ENCODE measurements at regions not wholly inside any gene's neighbourhood (a gene's known extent, or its start where the extent isn't known, plus 50 kb on each side); places are given as distances from the start of the nearest gene placed in this dataset.

DNA sequence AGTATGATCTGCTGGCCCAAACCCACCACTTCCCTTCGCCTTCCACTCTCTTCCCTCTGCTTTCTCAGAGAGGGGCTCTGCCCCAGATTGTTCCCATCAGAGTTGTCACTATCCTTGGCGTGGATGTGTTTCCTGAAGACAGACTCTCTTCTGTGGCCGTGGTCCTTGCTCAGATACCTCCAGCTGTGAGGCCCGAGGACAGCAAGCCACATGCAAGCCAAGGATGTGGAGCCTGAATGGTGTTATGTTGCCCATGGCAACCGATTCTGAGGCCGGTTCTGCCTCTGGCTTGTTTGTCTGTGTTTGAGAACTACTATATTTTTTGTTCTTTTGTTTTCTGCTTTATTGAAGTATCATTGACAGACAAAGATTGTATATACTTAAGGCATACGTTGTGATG is 247.4 kb upstream of the PODXL start:
- TF ChIP-seq, protein P1, sequence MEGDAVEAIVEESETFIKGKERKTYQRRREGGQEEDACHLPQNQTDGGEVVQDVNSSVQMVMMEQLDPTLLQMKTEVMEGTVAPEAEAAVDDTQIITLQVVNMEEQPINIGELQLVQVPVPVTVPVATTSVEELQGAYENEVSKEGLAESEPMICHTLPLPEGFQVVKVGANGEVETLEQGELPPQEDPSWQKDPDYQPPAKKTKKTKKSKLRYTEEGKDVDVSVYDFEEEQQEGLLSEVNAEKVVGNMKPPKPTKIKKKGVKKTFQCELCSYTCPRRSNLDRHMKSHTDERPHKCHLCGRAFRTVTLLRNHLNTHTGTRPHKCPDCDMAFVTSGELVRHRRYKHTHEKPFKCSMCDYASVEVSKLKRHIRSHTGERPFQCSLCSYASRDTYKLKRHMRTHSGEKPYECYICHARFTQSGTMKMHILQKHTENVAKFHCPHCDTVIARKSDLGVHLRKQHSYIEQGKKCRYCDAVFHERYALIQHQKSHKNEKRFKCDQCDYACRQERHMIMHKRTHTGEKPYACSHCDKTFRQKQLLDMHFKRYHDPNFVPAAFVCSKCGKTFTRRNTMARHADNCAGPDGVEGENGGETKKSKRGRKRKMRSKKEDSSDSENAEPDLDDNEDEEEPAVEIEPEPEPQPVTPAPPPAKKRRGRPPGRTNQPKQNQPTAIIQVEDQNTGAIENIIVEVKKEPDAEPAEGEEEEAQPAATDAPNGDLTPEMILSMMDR (IDR thresholded peaks at IDR 0.05; ENCODE audit: insufficient read depth, low read length) = no peak
- no peak for TF ChIP-seq SPI1 (IDR thresholded peaks at IDR 0.05; ENCODE audit: borderline replicate concordance, low read depth)
- no peak for TF ChIP-seq GABPA (IDR thresholded peaks at IDR 0.05; ENCODE audit: low read depth)
- TF ChIP-seq, protein P2, sequence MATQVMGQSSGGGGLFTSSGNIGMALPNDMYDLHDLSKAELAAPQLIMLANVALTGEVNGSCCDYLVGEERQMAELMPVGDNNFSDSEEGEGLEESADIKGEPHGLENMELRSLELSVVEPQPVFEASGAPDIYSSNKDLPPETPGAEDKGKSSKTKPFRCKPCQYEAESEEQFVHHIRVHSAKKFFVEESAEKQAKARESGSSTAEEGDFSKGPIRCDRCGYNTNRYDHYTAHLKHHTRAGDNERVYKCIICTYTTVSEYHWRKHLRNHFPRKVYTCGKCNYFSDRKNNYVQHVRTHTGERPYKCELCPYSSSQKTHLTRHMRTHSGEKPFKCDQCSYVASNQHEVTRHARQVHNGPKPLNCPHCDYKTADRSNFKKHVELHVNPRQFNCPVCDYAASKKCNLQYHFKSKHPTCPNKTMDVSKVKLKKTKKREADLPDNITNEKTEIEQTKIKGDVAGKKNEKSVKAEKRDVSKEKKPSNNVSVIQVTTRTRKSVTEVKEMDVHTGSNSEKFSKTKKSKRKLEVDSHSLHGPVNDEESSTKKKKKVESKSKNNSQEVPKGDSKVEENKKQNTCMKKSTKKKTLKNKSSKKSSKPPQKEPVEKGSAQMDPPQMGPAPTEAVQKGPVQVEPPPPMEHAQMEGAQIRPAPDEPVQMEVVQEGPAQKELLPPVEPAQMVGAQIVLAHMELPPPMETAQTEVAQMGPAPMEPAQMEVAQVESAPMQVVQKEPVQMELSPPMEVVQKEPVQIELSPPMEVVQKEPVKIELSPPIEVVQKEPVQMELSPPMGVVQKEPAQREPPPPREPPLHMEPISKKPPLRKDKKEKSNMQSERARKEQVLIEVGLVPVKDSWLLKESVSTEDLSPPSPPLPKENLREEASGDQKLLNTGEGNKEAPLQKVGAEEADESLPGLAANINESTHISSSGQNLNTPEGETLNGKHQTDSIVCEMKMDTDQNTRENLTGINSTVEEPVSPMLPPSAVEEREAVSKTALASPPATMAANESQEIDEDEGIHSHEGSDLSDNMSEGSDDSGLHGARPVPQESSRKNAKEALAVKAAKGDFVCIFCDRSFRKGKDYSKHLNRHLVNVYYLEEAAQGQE (IDR thresholded peaks at IDR 0.05; ENCODE audit: insufficient replicate concordance, low read depth) = no peak
- no peak for TF ChIP-seq POLR2AphosphoS5 (IDR thresholded peaks at IDR 0.05; ENCODE audit: low read depth)
- DNase-seq (ENCODE audit: low read depth in 1 of 2, low spot score in 1 of 2) = no peak

DNA sequence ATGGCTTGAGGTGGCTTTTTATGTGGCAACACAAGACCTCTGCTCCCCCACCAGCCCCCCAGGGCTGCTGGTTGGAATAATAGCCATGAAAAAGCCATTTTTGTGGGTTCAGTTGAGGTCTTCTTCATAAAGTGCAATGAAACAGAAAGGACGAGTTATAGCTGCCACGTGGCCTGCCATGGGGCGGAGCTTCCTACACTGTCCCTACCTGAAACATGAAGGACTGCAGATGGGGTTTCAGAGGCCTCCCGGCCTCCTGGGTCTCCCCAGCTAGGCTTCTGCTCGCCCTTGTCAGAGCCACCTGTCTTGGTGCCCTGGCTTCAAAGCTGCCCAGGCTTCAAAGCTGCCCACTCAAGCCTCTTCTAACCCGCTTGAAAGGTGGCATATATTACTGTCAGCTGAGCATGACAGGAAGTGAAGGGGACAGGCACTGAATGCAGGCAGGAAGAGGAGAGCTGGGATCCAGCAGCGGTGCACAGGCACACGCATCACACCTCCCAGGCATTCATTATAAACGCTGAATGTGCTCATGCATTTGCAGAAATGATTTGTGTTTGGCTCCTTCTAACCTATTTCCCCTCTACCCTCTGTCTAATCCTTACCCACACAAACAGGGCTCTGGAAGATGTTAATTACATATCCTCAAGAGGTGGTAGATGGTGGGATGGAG is 245.9 kb upstream of the PODXL start:
- no peak for DNase-seq (ENCODE audit: low read depth in 1 of 2, low spot score in 1 of 2)
- Histone ChIP-seq H3K27me3 (ENCODE audit: insufficient read depth, poor library complexity, severe bottlenecking) (no peaks in the 10 kb centered on the region), H3K27ac (replicated peaks) (no peak overlapping the region), H3K4me3 (replicated peaks; ENCODE audit: insufficient read depth, low read length) (no peak overlapping the region)
- TF ChIP-seq POLR2AphosphoS5 (IDR thresholded peaks at IDR 0.05; ENCODE audit: low read depth) (no peak), GABPA (IDR thresholded peaks at IDR 0.05; ENCODE audit: low read depth) (no peak), SPI1 (IDR thresholded peaks at IDR 0.05; ENCODE audit: borderline replicate concordance, low read depth) (no peak)
- TF ChIP-seq, protein P1 (IDR thresholded peaks at IDR 0.05; ENCODE audit: insufficient read depth, low read length) = no peak
- TF ChIP-seq, protein P2 (IDR thresholded peaks at IDR 0.05; ENCODE audit: insufficient replicate concordance, low read depth) = no peak

More for the DNA sequence above, 247.4 kb upstream of the PODXL start:
- H3K4me3 ChIP-seq (replicated peaks; ENCODE audit: insufficient read depth, low read length) = no peak overlapping the region
- H3K27ac ChIP-seq (replicated peaks) = no peak overlapping the region
- no peaks in the 10 kb centered on the region for H3K27me3 ChIP-seq (ENCODE audit: insufficient read depth, poor library complexity, severe bottlenecking)

DNA sequence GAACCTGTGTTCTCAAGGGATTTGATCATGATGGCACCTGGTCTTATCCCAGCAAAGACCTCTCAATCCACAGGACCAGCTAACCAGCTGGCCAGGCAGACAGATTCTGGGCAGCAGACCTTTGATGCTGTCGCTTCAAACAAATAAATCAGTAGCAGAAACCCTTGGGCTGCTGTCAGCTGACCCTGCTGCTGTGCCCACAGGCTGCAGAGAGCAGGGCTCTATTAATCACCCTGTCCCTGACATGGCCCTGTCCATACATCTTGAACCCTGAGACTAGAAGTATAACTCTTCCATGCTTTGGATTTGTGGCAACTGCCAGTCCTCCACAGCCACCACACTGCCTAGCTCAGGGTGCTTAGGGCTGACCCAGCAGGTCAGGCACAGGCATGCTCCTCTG is 244.1 kb upstream of the PODXL start:
- Histone ChIP-seq H3K27ac (replicated peaks) (no peak overlapping the region), H3K4me3 (replicated peaks; ENCODE audit: insufficient read depth, low read length) (no peak overlapping the region), H3K27me3 (ENCODE audit: insufficient read depth, poor library complexity, severe bottlenecking) (no peaks in the 10 kb centered on the region)
- TF ChIP-seq POLR2AphosphoS5 (IDR thresholded peaks at IDR 0.05; ENCODE audit: low read depth) = no peak
- TF ChIP-seq SPI1 (IDR thresholded peaks at IDR 0.05; ENCODE audit: borderline replicate concordance, low read depth) = no peak
- no peak for TF ChIP-seq GABPA (IDR thresholded peaks at IDR 0.05; ENCODE audit: low read depth)
- TF ChIP-seq, protein P1 (IDR thresholded peaks at IDR 0.05; ENCODE audit: insufficient read depth, low read length) = no peak
- TF ChIP-seq, protein P2 (IDR thresholded peaks at IDR 0.05; ENCODE audit: insufficient replicate concordance, low read depth) = no peak
- DNase-seq (ENCODE audit: low read depth in 1 of 2, low spot score in 1 of 2) = no peak
